H1 (cell line): ENCODE measurements at regions not wholly inside any gene's neighbourhood (a gene's known extent, or its start where the extent isn't known, plus 50 kb on each side); places are given as distances from the start of the nearest gene placed in this dataset.

Experiments
- CEBPB ChIP-seq: IDR thresholded peaks from 2 replicates; pipeline ENCODE4 v1.6.1; 2012; ENCODE audit warnings: low read depth, low read length
- HDAC2 ChIP-seq, 2 experiments: fragments of 300-600 bp in 1 of 2; sonication (generic) in 1 of 2; IDR thresholded peaks; 2 replicates each; pipeline ENCODE4 v1.6.1; 2011 to 2012; ENCODE audit warnings: low read depth in 2 of 2, low read length in 2 of 2, mild to moderate bottlenecking in 2 of 2, moderate library complexity in 2 of 2, borderline replicate concordance in 1 of 2, inconsistent platforms in 1 of 2
- RBBP5 ChIP-seq: IDR thresholded peaks from 2 replicates; pipeline ENCODE4 v1.7.1; 2012; ENCODE audit warnings: low read depth, mild to moderate bottlenecking, inconsistent platforms, low read length, moderate library complexity, borderline replicate concordance
- TF ChIP-seq, protein P1 (sequence below): IDR thresholded peaks from 2 replicates; pipeline ENCODE4 v1.6.1; 2012; ENCODE audit warnings: low read length, inconsistent platforms

DNA sequence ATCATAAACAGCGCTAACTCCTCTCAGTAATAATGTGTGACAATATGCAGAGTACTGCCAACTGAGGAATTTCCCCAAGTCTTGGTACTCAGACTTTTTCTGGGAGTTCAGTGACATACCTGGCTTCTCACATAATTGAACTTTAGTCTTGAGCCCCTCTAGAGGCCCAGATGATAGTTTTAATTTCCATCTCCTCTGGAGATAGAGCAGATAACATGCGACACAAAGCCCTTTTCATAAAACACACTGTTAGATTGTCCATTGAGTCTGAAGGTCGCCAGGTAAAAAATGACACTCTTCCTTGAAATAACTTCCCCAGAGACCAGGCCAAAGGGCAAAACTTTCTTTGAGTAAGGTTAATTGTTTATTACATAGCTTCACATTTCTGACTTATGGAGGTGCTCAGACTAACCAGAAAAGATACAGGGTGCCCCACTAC, 476.0 kb downstream of the RASEF start (continued):
- TF ChIP-seq, protein P1, sequence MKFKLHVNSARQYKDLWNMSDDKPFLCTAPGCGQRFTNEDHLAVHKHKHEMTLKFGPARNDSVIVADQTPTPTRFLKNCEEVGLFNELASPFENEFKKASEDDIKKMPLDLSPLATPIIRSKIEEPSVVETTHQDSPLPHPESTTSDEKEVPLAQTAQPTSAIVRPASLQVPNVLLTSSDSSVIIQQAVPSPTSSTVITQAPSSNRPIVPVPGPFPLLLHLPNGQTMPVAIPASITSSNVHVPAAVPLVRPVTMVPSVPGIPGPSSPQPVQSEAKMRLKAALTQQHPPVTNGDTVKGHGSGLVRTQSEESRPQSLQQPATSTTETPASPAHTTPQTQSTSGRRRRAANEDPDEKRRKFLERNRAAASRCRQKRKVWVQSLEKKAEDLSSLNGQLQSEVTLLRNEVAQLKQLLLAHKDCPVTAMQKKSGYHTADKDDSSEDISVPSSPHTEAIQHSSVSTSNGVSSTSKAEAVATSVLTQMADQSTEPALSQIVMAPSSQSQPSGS, result no peak
- TF ChIP-seq CEBPB (no peak), HDAC2 (IDR thresholded peaks at IDR 0.05; ENCODE audit: borderline replicate concordance in 1 of 2, low read depth in 2 of 2, low read length in 2 of 2) (no peak), RBBP5 (no peak)
